Gastrocnemius medialis (tissue), 4 donors: ENCODE measurements at regions not wholly inside any gene's neighbourhood (a gene's known extent, or its start where the extent isn't known, plus 50 kb on each side); places are given as distances from the start of the nearest gene placed in this dataset.

ENCODE experiments used
- POLR2A ChIP-seq, 2 donors: fragments of 450-650 bp; IDR thresholded peaks; one replicate each; pipeline ENCODE4 v1.6.1; 2017; ENCODE audit warnings: antibody characterized with exemption in 2 of 2, mild to moderate bottlenecking in 2 of 2, moderate library complexity in 2 of 2
- TF ChIP-seq, protein P1 (sequence below), 5 experiments: fragments of 450-650 bp in 3 of 5; fragments of 200-600 bp in 2 of 5; sonication (generic) in 2 of 5; IDR thresholded peaks in 4 of 5; conservative IDR thresholded peaks in 1 of 5; 1 replicate in 4 of 5; 2 replicates in 1 of 5; pipeline ENCODE4 v1.5.1; 2016 to 2019; ENCODE audit warnings: antibody characterized with exemption in 5 of 5, mild to moderate bottlenecking in 3 of 5, moderate library complexity in 3 of 5

DNA sequence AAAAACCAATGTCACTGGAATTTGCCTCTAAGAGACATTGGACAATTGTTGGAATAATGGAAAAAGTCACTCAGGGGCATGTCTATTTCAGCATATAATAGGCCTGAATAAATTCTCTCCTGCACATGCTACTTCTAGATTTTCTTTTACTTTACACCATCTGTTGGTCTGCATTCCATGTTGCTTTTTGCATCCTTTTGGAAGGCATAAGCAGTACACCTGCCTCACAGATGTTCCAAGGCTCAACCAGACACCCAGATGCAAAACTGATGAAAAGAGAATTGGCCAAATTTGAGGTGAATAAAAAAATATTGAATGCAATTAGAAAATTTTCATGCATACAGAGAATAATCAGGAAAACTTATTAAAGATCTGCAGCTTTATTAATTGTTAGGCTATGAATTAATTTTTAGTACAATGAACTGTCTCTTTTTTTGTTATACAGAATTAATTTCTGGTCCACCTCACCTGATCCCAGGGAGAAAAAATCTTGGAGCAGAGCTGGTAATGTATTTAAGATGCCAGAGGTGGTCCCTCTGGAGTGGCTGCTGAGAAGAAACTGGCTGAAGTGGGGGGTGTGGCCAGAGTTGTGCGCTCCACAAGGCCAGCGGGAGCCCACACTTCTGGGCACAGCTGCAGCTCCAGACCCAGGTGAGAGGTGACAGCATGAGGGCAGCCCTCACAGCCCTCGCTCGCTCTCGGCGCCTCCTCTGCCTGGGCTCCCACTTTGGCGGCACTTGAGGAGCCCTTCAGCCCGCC is 778.6 kb downstream of the CDH11 start:
- TF ChIP-seq, protein P1, sequence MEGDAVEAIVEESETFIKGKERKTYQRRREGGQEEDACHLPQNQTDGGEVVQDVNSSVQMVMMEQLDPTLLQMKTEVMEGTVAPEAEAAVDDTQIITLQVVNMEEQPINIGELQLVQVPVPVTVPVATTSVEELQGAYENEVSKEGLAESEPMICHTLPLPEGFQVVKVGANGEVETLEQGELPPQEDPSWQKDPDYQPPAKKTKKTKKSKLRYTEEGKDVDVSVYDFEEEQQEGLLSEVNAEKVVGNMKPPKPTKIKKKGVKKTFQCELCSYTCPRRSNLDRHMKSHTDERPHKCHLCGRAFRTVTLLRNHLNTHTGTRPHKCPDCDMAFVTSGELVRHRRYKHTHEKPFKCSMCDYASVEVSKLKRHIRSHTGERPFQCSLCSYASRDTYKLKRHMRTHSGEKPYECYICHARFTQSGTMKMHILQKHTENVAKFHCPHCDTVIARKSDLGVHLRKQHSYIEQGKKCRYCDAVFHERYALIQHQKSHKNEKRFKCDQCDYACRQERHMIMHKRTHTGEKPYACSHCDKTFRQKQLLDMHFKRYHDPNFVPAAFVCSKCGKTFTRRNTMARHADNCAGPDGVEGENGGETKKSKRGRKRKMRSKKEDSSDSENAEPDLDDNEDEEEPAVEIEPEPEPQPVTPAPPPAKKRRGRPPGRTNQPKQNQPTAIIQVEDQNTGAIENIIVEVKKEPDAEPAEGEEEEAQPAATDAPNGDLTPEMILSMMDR (IDR thresholded peaks at IDR 0.05 in 4 of 5, conservative IDR thresholded peaks at IDR 0.05 in 1 of 5): no peak
- no peak for TF ChIP-seq POLR2A (IDR thresholded peaks at IDR 0.05)
